MM.1S (cell line): ENCODE measurements at regions not wholly inside any gene's neighbourhood (a gene's known extent, or its start where the extent isn't known, plus 50 kb on each side); places are given as distances from the start of the nearest gene placed in this dataset.

ENCODE experiments used
- CTCF ChIP-seq: fragments of 300-600 bp; sonication (generic); IDR thresholded peaks from 2 replicates; pipeline ENCODE4 v1.5.1; 2016; ENCODE audit warnings: antibody characterized with exemption, low read length, mixed read lengths
- EZH2 ChIP-seq: fragments of 300-600 bp; sonication (generic); optimal IDR thresholded peaks from 2 replicates; pipeline ENCODE3; 2017; ENCODE audit warnings: low read depth, mild to moderate bottlenecking, antibody characterized with exemption, low read length, mixed read lengths

GRCh38 chr1:115412733-115413132 lies 74.7 kb upstream of the NGF start:
- no peak for TF ChIP-seq CTCF
- TF ChIP-seq EZH2 = no peak
